ENCODE measurements at regions not wholly inside any gene's neighbourhood (a gene's known extent, or its start where the extent isn't known, plus 50 kb on each side); places are given as distances from the start of the nearest gene placed in this dataset.
"Not testable (repeated sequence)": the region's sequence is repeated elsewhere in the genome, so short reads cannot be mapped to it uniquely, and the experiment has no call there.

DNA sequence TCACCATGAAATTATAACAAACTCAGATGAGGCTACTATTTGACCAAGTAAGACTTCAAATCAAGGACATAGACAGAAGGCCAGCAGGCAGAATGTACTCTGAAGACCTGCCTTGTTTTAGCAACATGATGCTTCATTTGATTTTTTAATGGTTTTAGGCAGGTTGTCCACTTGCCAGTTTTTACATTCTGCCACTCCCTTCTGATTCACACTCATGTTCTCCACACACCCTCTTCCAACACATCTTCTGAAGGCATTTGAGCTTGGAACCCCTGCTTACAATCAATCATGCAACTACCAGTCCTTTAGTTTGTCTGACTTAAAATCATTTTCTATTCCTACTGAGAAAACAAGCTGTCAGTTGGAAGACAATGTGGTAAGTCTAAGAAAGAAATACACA is 114.9 kb upstream of the SMIM31 start:
- TF ChIP-seq, protein P1, sequence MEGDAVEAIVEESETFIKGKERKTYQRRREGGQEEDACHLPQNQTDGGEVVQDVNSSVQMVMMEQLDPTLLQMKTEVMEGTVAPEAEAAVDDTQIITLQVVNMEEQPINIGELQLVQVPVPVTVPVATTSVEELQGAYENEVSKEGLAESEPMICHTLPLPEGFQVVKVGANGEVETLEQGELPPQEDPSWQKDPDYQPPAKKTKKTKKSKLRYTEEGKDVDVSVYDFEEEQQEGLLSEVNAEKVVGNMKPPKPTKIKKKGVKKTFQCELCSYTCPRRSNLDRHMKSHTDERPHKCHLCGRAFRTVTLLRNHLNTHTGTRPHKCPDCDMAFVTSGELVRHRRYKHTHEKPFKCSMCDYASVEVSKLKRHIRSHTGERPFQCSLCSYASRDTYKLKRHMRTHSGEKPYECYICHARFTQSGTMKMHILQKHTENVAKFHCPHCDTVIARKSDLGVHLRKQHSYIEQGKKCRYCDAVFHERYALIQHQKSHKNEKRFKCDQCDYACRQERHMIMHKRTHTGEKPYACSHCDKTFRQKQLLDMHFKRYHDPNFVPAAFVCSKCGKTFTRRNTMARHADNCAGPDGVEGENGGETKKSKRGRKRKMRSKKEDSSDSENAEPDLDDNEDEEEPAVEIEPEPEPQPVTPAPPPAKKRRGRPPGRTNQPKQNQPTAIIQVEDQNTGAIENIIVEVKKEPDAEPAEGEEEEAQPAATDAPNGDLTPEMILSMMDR (IDR thresholded peaks at IDR 0.05; ENCODE audit: insufficient read depth, low read length, missing control alignments), result no peak
- no peak overlapping the region for H3K4me3 ChIP-seq (ENCODE audit: low read depth, low read length)
- no peak for DNase-seq (ENCODE audit: low read depth, low spot score)
- ChIA-PET POLR2A (no interaction called here), CTCF (no interaction called here)

DNA sequence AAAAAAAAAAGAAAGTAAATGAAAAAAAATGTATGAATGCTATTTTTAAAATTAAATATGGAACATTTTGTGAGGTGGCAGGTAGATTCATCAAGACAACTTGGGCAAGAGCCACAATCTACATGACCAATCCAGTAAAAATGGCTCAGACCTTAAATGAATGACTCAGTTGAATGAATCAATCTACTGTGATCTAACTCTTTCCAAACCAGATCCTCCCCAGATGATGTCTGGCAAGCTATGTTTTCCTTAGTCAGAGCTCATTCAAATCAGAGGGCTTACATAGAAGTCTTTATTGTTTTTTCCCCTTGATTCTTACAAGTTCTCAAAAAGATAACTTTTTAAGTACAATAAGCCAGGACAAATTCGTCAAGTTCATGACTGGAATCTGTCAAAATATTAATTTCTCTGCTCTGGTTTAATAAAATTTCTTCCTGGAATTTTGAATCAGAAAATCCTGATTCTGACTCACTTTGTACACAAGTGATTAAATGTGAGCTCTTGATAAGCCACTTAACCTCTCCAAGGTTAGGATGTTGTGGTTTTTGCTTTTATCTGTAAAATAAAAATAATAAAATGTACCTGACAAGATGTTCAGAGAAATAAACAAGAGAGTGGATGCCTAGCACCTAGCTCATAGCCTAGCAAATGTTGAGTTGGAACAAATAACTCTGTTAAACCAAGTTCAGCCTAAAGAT is 105.6 kb upstream of the SMIM31 start:
- H3K4me3 ChIP-seq (ENCODE audit: low read depth, low read length), result no peak overlapping the region
- ChIA-PET POLR2A (interaction anchor here (0.5 kb wide), 1 partner anchor 1154 kb away, joined by 8 read pairs; the partner anchor contains the start of gene TMA16), CTCF (no interaction called here)
- TF ChIP-seq, protein P1 (IDR thresholded peaks at IDR 0.05; ENCODE audit: insufficient read depth, low read length, missing control alignments), result no peak
- DNase-seq (ENCODE audit: low read depth, low spot score), result no peak

DNA sequence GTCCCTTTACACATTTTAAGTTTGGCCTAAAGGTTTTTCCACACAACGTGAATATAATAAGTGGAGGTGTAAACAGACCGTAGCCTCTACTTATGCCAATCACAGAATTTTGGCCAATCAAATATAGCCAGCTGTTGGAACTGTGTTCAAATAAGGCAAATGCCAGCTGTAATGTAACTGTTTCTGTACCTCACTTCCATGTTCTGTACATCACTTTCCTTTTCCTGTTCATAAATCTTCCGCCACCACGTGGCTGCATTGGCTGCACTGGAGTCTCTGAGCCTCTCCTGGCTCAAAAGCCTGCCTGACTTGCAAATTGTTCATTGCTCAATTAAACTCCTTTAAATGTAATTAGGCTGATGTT is 105.1 kb upstream of the SMIM31 start:
- no peak overlapping the region for H3K4me3 ChIP-seq (ENCODE audit: low read depth, low read length)
- ChIA-PET POLR2A (no interaction called here), CTCF (no interaction called here)
- TF ChIP-seq, protein P1 (IDR thresholded peaks at IDR 0.05; ENCODE audit: insufficient read depth, low read length, missing control alignments), result no peak
- DNase-seq (ENCODE audit: low read depth, low spot score), result no peak

DNA sequence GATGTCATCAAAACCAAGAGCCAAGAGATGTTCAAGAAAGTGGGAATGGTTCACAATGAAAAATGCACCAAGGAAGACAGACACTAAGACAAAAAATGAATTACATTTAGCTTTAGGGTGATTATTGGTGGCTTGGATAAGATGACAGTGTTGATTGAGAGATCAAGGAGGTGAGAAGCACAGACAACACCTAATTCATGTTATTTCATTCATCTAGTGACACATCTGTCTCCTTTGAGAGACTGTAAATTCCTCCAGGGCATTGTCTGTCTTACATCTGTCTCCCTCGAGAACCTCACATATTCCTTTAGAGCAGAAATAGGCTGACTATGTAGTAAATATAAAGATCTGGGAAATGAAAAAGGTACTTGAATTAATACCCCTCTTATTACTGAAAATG is 94.2 kb upstream of the SMIM31 start:
- TF ChIP-seq, protein P1 (IDR thresholded peaks at IDR 0.05; ENCODE audit: insufficient read depth, low read length, missing control alignments), result no peak
- H3K4me3 ChIP-seq (ENCODE audit: low read depth, low read length), result no peak overlapping the region
- DNase-seq (ENCODE audit: low read depth, low spot score), result no peak
- POLR2A ChIA-PET, result no interaction called here
- CTCF ChIA-PET, result no interaction called here

DNA sequence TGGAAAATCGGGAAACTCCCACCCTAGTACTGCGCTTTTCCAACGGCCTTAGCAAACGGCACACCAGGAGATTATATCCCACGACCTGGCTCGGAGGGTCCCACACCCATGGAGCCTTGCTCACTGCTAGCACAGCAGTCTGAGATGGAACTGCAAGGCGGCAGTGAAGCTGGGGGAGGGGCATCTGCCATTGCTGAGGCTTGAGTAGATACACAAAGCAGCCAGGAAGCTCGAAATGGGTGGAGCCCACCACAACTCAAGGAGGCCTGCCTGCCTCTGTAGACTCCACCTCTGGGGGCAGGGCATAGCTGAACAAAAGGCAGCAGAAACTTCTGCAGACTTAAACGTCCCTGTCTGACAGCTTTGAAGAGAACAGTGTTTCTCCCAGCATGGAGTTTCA is 77.8 kb upstream of the SMIM31 start:
- DNase-seq (ENCODE audit: low read depth, low spot score); CTCF ChIA-PET; POLR2A ChIA-PET; H3K4me3 ChIP-seq (ENCODE audit: low read depth, low read length): not testable (repeated sequence)

DNA sequence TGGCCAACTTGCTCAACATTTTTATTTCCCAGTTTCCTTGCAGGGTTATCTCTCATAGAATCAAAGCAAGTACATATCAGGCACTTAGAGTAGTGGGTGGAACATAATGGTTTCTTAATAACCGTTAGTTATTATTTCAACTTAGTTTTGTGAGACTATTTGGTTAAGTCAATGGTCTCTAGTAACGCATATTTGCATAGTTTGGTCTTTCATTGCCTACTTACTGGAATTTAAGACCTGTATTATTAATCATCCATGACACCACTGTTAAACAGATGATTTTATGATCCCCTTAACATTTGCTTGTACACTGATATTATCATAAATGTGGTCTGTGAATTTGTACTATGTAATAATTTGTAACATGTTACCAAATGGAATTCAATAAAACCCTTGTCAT is 70.9 kb upstream of the SMIM31 start:
- CTCF ChIA-PET, result no interaction called here

More for the DNA sequence above, 70.9 kb upstream of the SMIM31 start:
- no peak for DNase-seq (ENCODE audit: low read depth, low spot score)
- POLR2A ChIA-PET, result interaction anchor here (0.6 kb wide), 1 partner anchor 80 kb away, joined by 3 read pairs; no protein-coding TSS in a partner anchor
- H3K4me3 ChIP-seq (ENCODE audit: low read depth, low read length), result no peak overlapping the region
- TF ChIP-seq, protein P1 (IDR thresholded peaks at IDR 0.05; ENCODE audit: insufficient read depth, low read length, missing control alignments), result no peak

All from AG04449 (cell line).